A204.1 (cell line): ENCODE measurements at regions not wholly inside any gene's neighbourhood (a gene's known extent, or its start where the extent isn't known, plus 50 kb on each side); places are given as distances from the start of the nearest gene placed in this dataset.

Experiments
- FAIRE-seq: peaks from 2 replicates; lab custom pipeline; 2012; peaks lifted over from hg19 to GRCh38; lab: Jason Lieb, UNC

- FAIRE-seq: no peak
These were observed 107.1 kb upstream of the TSHZ2 start for GRCh38 chr20:52864916-52865605.

- no peak for FAIRE-seq
These were observed 112.8 kb upstream of the TSHZ2 start for GRCh38 chr20:52859156-52859876.

GRCh38 chr20:52852714-52853113 is 119.4 kb upstream of the TSHZ2 start:
- no peak for FAIRE-seq

- no peak for FAIRE-seq
These were observed 124.3 kb upstream of the TSHZ2 start for GRCh38 chr20:52847731-52848359.

GRCh38 chr20:52847029-52847660 is 125.0 kb upstream of the TSHZ2 start:
- no peak for FAIRE-seq

GRCh38 chr20:52845044-52845443 is 127.1 kb upstream of the TSHZ2 start:
- FAIRE-seq: no peak

- FAIRE-seq: no peak
These were observed 128.7 kb upstream of the TSHZ2 start for GRCh38 chr20:52843425-52843824.

- FAIRE-seq: no peak
These were observed 131.2 kb upstream of the TSHZ2 start for GRCh38 chr20:52841003-52841402.

GRCh38 chr20:52840041-52840440 is 132.1 kb upstream of the TSHZ2 start:
- no peak for FAIRE-seq

GRCh38 chr20:52838510-52839241 is 133.5 kb upstream of the TSHZ2 start:
- no peak for FAIRE-seq

- no peak for FAIRE-seq
These were observed 134.8 kb upstream of the TSHZ2 start for GRCh38 chr20:52837378-52837777.

- FAIRE-seq: no peak
These were observed 138.3 kb upstream of the TSHZ2 start for GRCh38 chr20:52833901-52834300.

- FAIRE-seq: no peak
These were observed 139.9 kb upstream of the TSHZ2 start for GRCh38 chr20:52832151-52832774.

- no peak for FAIRE-seq
These were observed 141.6 kb upstream of the TSHZ2 start for GRCh38 chr20:52830598-52830997.

GRCh38 chr20:52829111-52829510 is 143.0 kb upstream of the TSHZ2 start:
- no peak for FAIRE-seq

- no peak for FAIRE-seq
These were observed 144.0 kb upstream of the TSHZ2 start for GRCh38 chr20:52828199-52828598.

- FAIRE-seq: no peak
These were observed 145.4 kb upstream of the TSHZ2 start for GRCh38 chr20:52826722-52827121.

GRCh38 chr20:52826321-52826720 is 145.8 kb upstream of the TSHZ2 start:
- FAIRE-seq: no peak

GRCh38 chr20:52824494-52825216 is 147.5 kb upstream of the TSHZ2 start:
- no peak for FAIRE-seq

GRCh38 chr20:52823303-52823702 is 148.9 kb upstream of the TSHZ2 start:
- no peak for FAIRE-seq

GRCh38 chr20:52820641-52821292 is 151.4 kb upstream of the TSHZ2 start:
- no peak for FAIRE-seq
